ENCODE measurements at regions not wholly inside any gene's neighbourhood (a gene's known extent, or its start where the extent isn't known, plus 50 kb on each side); places are given as distances from the start of the nearest gene placed in this dataset.

- Histone ChIP-seq H3K4me1 (ENCODE audit: low read depth) (no peaks in the 10 kb centered on the region), H3K9me3 (peaks cover 3% of the 10 kb centered on the region), H3K4me3 (no peak overlapping the region), H3K36me3 (ENCODE audit: low read depth) (no peaks in the 10 kb centered on the region)
- no peak for DNase-seq
- intact Hi-C loops (cut with DNase I, micrococcal nuclease), result no loop called here
- TF ChIP-seq CTCF (IDR thresholded peaks at IDR 0.05), result no peak
- ATAC-seq, result no peak
These were observed 473.9 kb upstream of the SYT4 start for GRCh38 chr18:43751203-43751602.

- ATAC-seq, result no peak
- intact Hi-C loops (cut with DNase I, micrococcal nuclease), result no loop called here
- Histone ChIP-seq H3K4me3 (no peak overlapping the region), H3K4me1 (ENCODE audit: low read depth) (no peaks in the 10 kb centered on the region), H3K9me3 (peaks cover 3% of the 10 kb centered on the region), H3K36me3 (ENCODE audit: low read depth) (no peaks in the 10 kb centered on the region)
- DNase-seq, result no peak
- no peak for TF ChIP-seq CTCF (IDR thresholded peaks at IDR 0.05)
These were observed 474.5 kb upstream of the SYT4 start for GRCh38 chr18:43751835-43752234.

GRCh38 chr18:43757273-43757672 is 480.0 kb upstream of the SYT4 start:
- no peak overlapping the region for H3K4me3 ChIP-seq
- no peak for DNase-seq
- no peak for TF ChIP-seq CTCF (IDR thresholded peaks at IDR 0.05)

GRCh38 chr18:43758734-43759133 is 481.4 kb upstream of the SYT4 start:
- no peaks in the 10 kb centered on the region for H3K9me3 ChIP-seq
- no peak for TF ChIP-seq CTCF (IDR thresholded peaks at IDR 0.05)
- no peak for ATAC-seq
- intact Hi-C loops (cut with DNase I, micrococcal nuclease), result no loop called here
- no peaks in the 10 kb centered on the region for H3K4me1 ChIP-seq (ENCODE audit: low read depth)
- no peak for DNase-seq
- no peaks in the 10 kb centered on the region for H3K36me3 ChIP-seq (ENCODE audit: low read depth)
- no peak overlapping the region for H3K4me3 ChIP-seq

More at GRCh38 chr18:43757273-43757672, 480.0 kb upstream of the SYT4 start:
- no peaks in the 10 kb centered on the region for H3K9me3 ChIP-seq
- ATAC-seq, result no peak
- H3K4me1 ChIP-seq (ENCODE audit: low read depth), result no peaks in the 10 kb centered on the region
- H3K36me3 ChIP-seq (ENCODE audit: low read depth), result no peaks in the 10 kb centered on the region
- intact Hi-C loops (cut with DNase I, micrococcal nuclease), result no loop called here

- no peak for ATAC-seq
- Histone ChIP-seq H3K4me1 (ENCODE audit: low read depth) (no peaks in the 10 kb centered on the region), H3K4me3 (no peak overlapping the region), H3K36me3 (ENCODE audit: low read depth) (no peaks in the 10 kb centered on the region), H3K9me3 (no peaks in the 10 kb centered on the region)
- no peak for DNase-seq
- no peak for TF ChIP-seq CTCF (IDR thresholded peaks at IDR 0.05)
- intact Hi-C loops (cut with DNase I, micrococcal nuclease), result no loop called here
These were observed 482.7 kb upstream of the SYT4 start for GRCh38 chr18:43760010-43760409.

GRCh38 chr18:43772907-43773306 is 495.6 kb upstream of the SYT4 start:
- H3K4me3 ChIP-seq, result no peak overlapping the region
- no peak for ATAC-seq
- intact Hi-C loops (cut with DNase I, micrococcal nuclease), result no loop called here

More at GRCh38 chr18:43772907-43773306, 495.6 kb upstream of the SYT4 start:
- no peak for TF ChIP-seq CTCF (IDR thresholded peaks at IDR 0.05)
- H3K9me3 ChIP-seq, result no peaks in the 10 kb centered on the region
- no peaks in the 10 kb centered on the region for H3K4me1 ChIP-seq (ENCODE audit: low read depth)
- no peak for DNase-seq
- no peaks in the 10 kb centered on the region for H3K36me3 ChIP-seq (ENCODE audit: low read depth)
